Left renal cortex interstitium (tissue), 4 donors: ENCODE measurements at regions not wholly inside any gene's neighbourhood (a gene's known extent, or its start where the extent isn't known, plus 50 kb on each side); places are given as distances from the start of the nearest gene placed in this dataset.

Experiments used
- DNase-seq, 4 donors: peaks; one replicate each; pipeline ENCODE4 v3.0.0-alpha.2; 2013; ENCODE audit warnings: low read depth in 4 of 4, low spot score in 2 of 4, missing footprints in 1 of 4

GRCh38 chr6:25035512-25036435 is 100.0 kb upstream of the RIPOR2 start:
- DNase-seq, result no peak

GRCh38 chr6:25036461-25036860 is 100.7 kb upstream of the RIPOR2 start:
- no peak for DNase-seq

GRCh38 chr6:25038300-25038699 is 102.5 kb upstream of the RIPOR2 start:
- DNase-seq, result no peak

- DNase-seq, result no peak
Observed at GRCh38 chr6:25038999-25039398, 103.2 kb upstream of the RIPOR2 start.

- no peak for DNase-seq
Observed at GRCh38 chr6:25041485-25042035, 105.8 kb upstream of the RIPOR2 start.

GRCh38 chr6:25042036-25042521 is 106.3 kb upstream of the RIPOR2 start:
- no peak for DNase-seq

- no peak for DNase-seq
Observed at GRCh38 chr6:25042536-25042935, 106.8 kb upstream of the RIPOR2 start.

- DNase-seq, result no peak
Observed at GRCh38 chr6:25042984-25043725, 107.4 kb upstream of the RIPOR2 start.

- no peak for DNase-seq
Observed at GRCh38 chr6:25043892-25044291, 108.1 kb upstream of the RIPOR2 start.

- DNase-seq, result no peak
Observed at GRCh38 chr6:25046942-25047341, 111.2 kb upstream of the RIPOR2 start.

GRCh38 chr6:25050356-25050755 is 114.6 kb upstream of the RIPOR2 start:
- DNase-seq, result no peak

GRCh38 chr6:25051083-25051482 is 115.3 kb upstream of the RIPOR2 start:
- no peak for DNase-seq

- no peak for DNase-seq
Observed at GRCh38 chr6:25052181-25052580, 116.4 kb upstream of the RIPOR2 start.

- DNase-seq, result no peak
Observed at GRCh38 chr6:25053875-25054371, 118.2 kb upstream of the RIPOR2 start.

- no peak for DNase-seq
Observed at GRCh38 chr6:25054469-25054868, 118.7 kb upstream of the RIPOR2 start.

- DNase-seq, result no peak
Observed at GRCh38 chr6:25056130-25056529, 120.4 kb upstream of the RIPOR2 start.

- DNase-seq, result peak in 1 of 4 donors; percentile 46
Observed at GRCh38 chr6:25057111-25057905, 121.5 kb upstream of the RIPOR2 start.

- DNase-seq, result no peak
Observed at GRCh38 chr6:25058441-25058840, 122.7 kb upstream of the RIPOR2 start.

GRCh38 chr6:25058941-25059340 is 123.2 kb upstream of the RIPOR2 start:
- DNase-seq, result no peak

- DNase-seq, result no peak
Observed at GRCh38 chr6:25060522-25060921, 124.8 kb upstream of the RIPOR2 start.
